Pancreas (tissue), 10 donors: ENCODE measurements at regions not wholly inside any gene's neighbourhood (a gene's known extent, or its start where the extent isn't known, plus 50 kb on each side); places are given as distances from the start of the nearest gene placed in this dataset.

Source experiments
- ATAC-seq, 4 donors: fragments of 200-7000 bp; cut with Tn5 transposase; one replicate each; pipeline versions ENCODE4 v1.8.0 to v1.9.1; 2020; ENCODE audit warnings: mild to moderate bottlenecking in 4 of 4, moderate library complexity in 4 of 4
- DNase-seq, 6 donors: peaks; one replicate each; pipeline ENCODE4 v3.0.0-alpha.2; 2020
- FAIRE-seq: peaks from 2 replicates; lab custom pipeline; 2012; peaks lifted over from hg19 to GRCh38; lab: Jason Lieb, UNC
- H3K27ac ChIP-seq, 4 donors: fragments of 200-600 bp; sonication (generic); 1 replicate in 3 of 4; 2 replicates in 1 of 4; pipeline versions ENCODE4 v1.5.0 to v1.8.0; 2020
- H3K27me3 ChIP-seq, 4 donors: fragments of 200-600 bp; one replicate each; pipeline ENCODE4 v1.8.0; 2021
- H3K36me3 ChIP-seq, 3 donors: fragments of 200-600 bp; sonication (generic) in 1 of 3; one replicate each; pipeline versions ENCODE4 v1.5.0 to v1.8.0; 2020 to 2021
- H3K4me1 ChIP-seq, 3 donors: fragments of 200-600 bp; one replicate each; pipeline ENCODE4 v1.8.0; 2021
- H3K4me3 ChIP-seq, 4 donors: fragments of 200-600 bp; sonication (generic) in 2 of 4; one replicate each; pipeline versions ENCODE4 v1.5.0 to v1.8.0; 2020 to 2021
- H3K9me3 ChIP-seq, 4 donors: fragments of 200-600 bp; one replicate each; pipeline ENCODE4 v1.8.0; 2021
- CTCF ChIP-seq, 4 donors: fragments of 200-600 bp; sonication (generic) in 3 of 4; IDR thresholded peaks; one replicate each; pipeline versions ENCODE4 v1.5.0 to v1.8.0; 2021; ENCODE audit warnings: antibody characterized with exemption in 4 of 4
- WGBS, 2 donors: extraction: QIAGEN DNeasy Blood & Tissue Kit; methylation state at CpG; one replicate each; pipeline ENCODE4 v1.1.7; 2013; 5-methylcytosine and 5-hydroxymethylcytosine counted together
- intact Hi-C, 3 donors: fragments of 100-400 bp; cut with DNase I; formaldehyde crosslinking; loops; one replicate each; pipeline versions ENCODE4 v1.11.1 to v1.14.2; 2022
- donor health status: healthy with polysubstance abuse.
- donor health status: DM: no; HTN: no; CAD: no; lungs with moderate emphysema.
- donor health status: DM: no; HTN: no; CAD: no.
- donor health status: control.
- donor health status: control.
- donor health status: Bipolar disorder and iron deficiency.
- donor health status: DM: yes; HTN: yes; CAD: no.
- donor health status: DM: no; HTN: no; CAD: no.
- donor health status: DM: no; HTN: no; CAD: no.
- donor health status: DM: yes; HTN: yes; CAD: no.

- intact Hi-C loops = no loop called here
- ATAC-seq = no peak
- no peak for TF ChIP-seq CTCF (IDR thresholded peaks at IDR 0.05)
- Histone ChIP-seq H3K36me3 (no peaks in the 10 kb centered on the region), H3K27me3 (no peaks in the 10 kb centered on the region), H3K4me3 (no peak overlapping the region), H3K4me1 (no peaks in the 10 kb centered on the region), H3K9me3 (no peaks in the 10 kb centered on the region), H3K27ac (no peak overlapping the region)
- DNase-seq = no peak
- WGBS, 2 donors = 51 to 68% methylated on average over 3 of the region's 3 CpGs
- no peak for FAIRE-seq
Measured at GRCh38 chr6:159483259-159483658, 209.8 kb downstream of the SOD2 start.

- H3K4me3 ChIP-seq = no peak overlapping the region
- no peak for ATAC-seq
- no peaks in the 10 kb centered on the region for H3K36me3 ChIP-seq
- no peak overlapping the region for H3K27ac ChIP-seq
- 76 to 87% methylated on average over 1 of the region's 1 CpG for WGBS, 2 donors
- H3K4me1 ChIP-seq = no peaks in the 10 kb centered on the region
- FAIRE-seq = no peak
- no peak for DNase-seq
- no peaks in the 10 kb centered on the region for H3K27me3 ChIP-seq
- H3K9me3 ChIP-seq = no peaks in the 10 kb centered on the region
- no peak for TF ChIP-seq CTCF (IDR thresholded peaks at IDR 0.05)
- intact Hi-C loops = no loop called here
Measured at GRCh38 chr6:159481897-159482296, 211.1 kb downstream of the SOD2 start.

GRCh38 chr6:159480471-159480870 is 212.6 kb downstream of the SOD2 start:
- ATAC-seq = no peak
- no peak for DNase-seq
- no peak for FAIRE-seq
- no peak overlapping the region for H3K27ac ChIP-seq
- no peaks in the 10 kb centered on the region for H3K27me3 ChIP-seq
- WGBS, 2 donors = 71 to 75% methylated on average over 8 of the region's 8 CpGs
- TF ChIP-seq CTCF (IDR thresholded peaks at IDR 0.05) = no peak
- H3K4me1 ChIP-seq = no peaks in the 10 kb centered on the region
- H3K36me3 ChIP-seq = no peaks in the 10 kb centered on the region
- H3K4me3 ChIP-seq = no peak overlapping the region
- intact Hi-C loops = no loop called here
- H3K9me3 ChIP-seq = no peaks in the 10 kb centered on the region

- Histone ChIP-seq H3K27ac (no peak overlapping the region), H3K9me3 (no peaks in the 10 kb centered on the region), H3K4me3 (no peak overlapping the region), H3K36me3 (no peaks in the 10 kb centered on the region), H3K27me3 (no peaks in the 10 kb centered on the region), H3K4me1 (no peaks in the 10 kb centered on the region)
- DNase-seq (no peak), FAIRE-seq (no peak), ATAC-seq (no peak)
- no peak for TF ChIP-seq CTCF (IDR thresholded peaks at IDR 0.05)
- intact Hi-C loops = no loop called here
Measured at GRCh38 chr6:159479146-159479545, 213.9 kb downstream of the SOD2 start.

- H3K4me3 ChIP-seq = no peak overlapping the region
- H3K36me3 ChIP-seq = no peaks in the 10 kb centered on the region
- TF ChIP-seq CTCF (IDR thresholded peaks at IDR 0.05) = no peak
- DNase-seq = no peak
- H3K9me3 ChIP-seq = no peaks in the 10 kb centered on the region
- no peaks in the 10 kb centered on the region for H3K27me3 ChIP-seq
- no peak for FAIRE-seq
- H3K4me1 ChIP-seq = no peaks in the 10 kb centered on the region
- H3K27ac ChIP-seq = no peak overlapping the region
- intact Hi-C loops = no loop called here
- 52 to 65% methylated on average over 4 of the region's 4 CpGs for WGBS, 2 donors
- ATAC-seq = no peak
Measured at GRCh38 chr6:159473475-159474263, 219.4 kb downstream of the SOD2 start.
